Mesothelial cell of epicardium (in vitro differentiated cells): ENCODE measurements at regions not wholly inside any gene's neighbourhood (a gene's known extent, or its start where the extent isn't known, plus 50 kb on each side); places are given as distances from the start of the nearest gene placed in this dataset.

Experiments
- DNase-seq, 2 experiments: peaks; one replicate each; pipeline ENCODE4 v3.0.0; 2021; ENCODE audit warnings: low spot score in 2 of 2; ENCODE audit not compliant: unreplicated experiment in 2 of 2
- H3K27ac Mint-ChIP-seq: 2 replicates; pipeline ENCODE4 v1.8.0; 2021; ENCODE audit warnings: mixed read lengths
- H3K27me3 Mint-ChIP-seq: 2 replicates; pipeline ENCODE4 v1.8.0; 2021; ENCODE audit warnings: low read depth, mixed read lengths
- H3K36me3 Mint-ChIP-seq: 2 replicates; pipeline ENCODE4 v1.8.0; 2021; ENCODE audit warnings: mixed read lengths
- H3K4me1 Mint-ChIP-seq: 2 replicates; pipeline ENCODE4 v1.8.0; 2021; ENCODE audit warnings: mixed read lengths
- H3K4me3 Mint-ChIP-seq: 2 replicates; pipeline ENCODE4 v1.8.0; 2021; ENCODE audit warnings: mild to moderate bottlenecking, moderate library complexity, mixed read lengths
- H3K9me3 Mint-ChIP-seq: 2 replicates; pipeline ENCODE4 v1.8.0; 2021; ENCODE audit warnings: mixed read lengths
- CTCF ChIP-seq: fragments of 200-600 bp; sonication (generic); IDR thresholded peaks from one replicate; pipeline ENCODE4 v1.5.0; 2021; ENCODE audit warnings: antibody characterized with exemption; ENCODE audit not compliant: unreplicated experiment

GRCh38 chr1:4063516-4063915 is 163.4 kb upstream of the C1orf174 start:
- H3K27ac Mint-ChIP-seq: no peak overlapping the region
- no peaks in the 10 kb centered on the region for H3K27me3 Mint-ChIP-seq
- no peak for TF ChIP-seq CTCF
- H3K36me3 Mint-ChIP-seq: no peaks in the 10 kb centered on the region
- H3K9me3 Mint-ChIP-seq: no peaks in the 10 kb centered on the region
- DNase-seq: no peak
- H3K4me1 Mint-ChIP-seq: no peaks in the 10 kb centered on the region
- H3K4me3 Mint-ChIP-seq: no peak overlapping the region

- H3K36me3 Mint-ChIP-seq: no peaks in the 10 kb centered on the region
- no peak for TF ChIP-seq CTCF
- no peak for DNase-seq
- no peaks in the 10 kb centered on the region for H3K9me3 Mint-ChIP-seq
- no peak overlapping the region for H3K4me3 Mint-ChIP-seq
- H3K27ac Mint-ChIP-seq: no peak overlapping the region
- H3K4me1 Mint-ChIP-seq: no peaks in the 10 kb centered on the region
- peaks cover 2% of the 10 kb centered on the region for H3K27me3 Mint-ChIP-seq
Observed at GRCh38 chr1:4064150-4064889, 164.2 kb upstream of the C1orf174 start.

- Mint-ChIP-seq H3K9me3 (no peaks in the 10 kb centered on the region), H3K36me3 (no peaks in the 10 kb centered on the region), H3K4me3 (no peak overlapping the region), H3K27me3 (peaks cover 18% of the 10 kb centered on the region), H3K4me1 (no peaks in the 10 kb centered on the region), H3K27ac (no peak overlapping the region)
- no peak for TF ChIP-seq CTCF
- no peak for DNase-seq
Observed at GRCh38 chr1:4066860-4067599, 167.0 kb upstream of the C1orf174 start.

GRCh38 chr1:4068076-4068475 is 168.0 kb upstream of the C1orf174 start:
- Mint-ChIP-seq H3K27me3 (peaks cover 29% of the 10 kb centered on the region), H3K4me3 (no peak overlapping the region), H3K36me3 (no peaks in the 10 kb centered on the region), H3K27ac (no peak overlapping the region), H3K4me1 (no peaks in the 10 kb centered on the region), H3K9me3 (no peaks in the 10 kb centered on the region)
- no peak for DNase-seq
- TF ChIP-seq CTCF: no peak

- DNase-seq: no peak
- Mint-ChIP-seq H3K27ac (no peak overlapping the region), H3K4me3 (no peak overlapping the region), H3K9me3 (no peaks in the 10 kb centered on the region), H3K27me3 (peaks cover 44% of the 10 kb centered on the region), H3K4me1 (no peaks in the 10 kb centered on the region), H3K36me3 (no peaks in the 10 kb centered on the region)
- TF ChIP-seq CTCF: no peak
Observed at GRCh38 chr1:4071653-4072052, 171.6 kb upstream of the C1orf174 start.
